CD4-positive, alpha-beta T cell treated with Interleukin-4 for 4 hours (primary cell): ENCODE measurements at regions not wholly inside any gene's neighbourhood (a gene's known extent, or its start where the extent isn't known, plus 50 kb on each side); places are given as distances from the start of the nearest gene placed in this dataset.
"Not testable (repeated sequence)": the region's sequence is repeated elsewhere in the genome, so short reads cannot be mapped to it uniquely, and the experiment has no call there.

Experiments
- DNase-seq: peaks from one replicate; pipeline ENCODE4 v3.0.0-alpha.2; 2020

DNA sequence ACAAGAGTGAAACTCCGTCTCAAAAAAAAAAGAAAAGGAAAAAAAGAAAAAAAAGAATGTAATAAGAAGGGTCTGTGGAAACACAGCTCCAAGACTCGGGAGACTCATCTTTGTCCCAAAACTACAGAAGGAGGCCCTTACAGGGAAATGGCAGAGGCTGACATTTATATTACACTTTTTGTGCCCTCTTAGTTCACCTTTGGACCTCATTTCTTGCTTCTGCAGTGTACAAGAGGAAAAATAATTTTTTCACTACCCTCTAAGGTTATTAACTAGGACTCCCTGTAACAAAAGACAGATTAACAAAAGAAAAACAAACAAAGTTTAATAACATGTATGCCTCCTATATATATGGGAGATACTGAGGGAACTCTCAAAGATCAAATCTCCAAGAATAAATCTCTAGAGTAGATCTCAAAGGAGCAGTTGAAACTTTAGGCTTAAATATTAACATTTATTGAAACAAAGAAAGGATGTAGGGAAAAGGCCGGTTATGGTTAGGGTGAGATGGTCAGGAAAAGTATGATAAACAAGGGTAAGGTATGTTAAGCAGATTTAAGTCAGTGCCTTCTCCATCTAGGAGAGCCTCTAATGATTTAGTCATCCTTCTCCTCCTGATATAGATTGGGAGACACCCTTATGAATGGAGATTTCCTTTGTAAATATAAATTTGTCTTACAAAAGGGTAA lies 121.3 kb upstream of the JADE1 start:
- no peak for DNase-seq

DNA sequence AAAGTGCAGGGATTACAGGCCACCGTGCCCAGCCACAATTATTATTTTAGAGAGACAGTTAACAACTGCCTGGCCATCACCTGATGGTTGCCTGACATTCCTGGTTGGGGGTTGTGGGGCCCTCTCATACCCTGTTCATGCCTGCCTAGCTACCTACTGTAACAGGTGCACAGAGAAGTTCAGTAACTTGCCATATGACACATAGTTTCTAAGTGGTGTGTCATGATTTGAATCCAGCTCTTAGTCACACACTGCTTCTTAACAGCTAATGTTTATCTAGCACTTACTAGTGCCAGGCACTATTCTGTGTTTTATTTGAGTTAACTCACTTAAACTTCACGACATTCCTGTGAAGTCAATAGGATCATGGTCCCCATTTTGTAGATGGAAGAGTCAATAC lies 122.7 kb upstream of the JADE1 start:
- no peak for DNase-seq

DNA sequence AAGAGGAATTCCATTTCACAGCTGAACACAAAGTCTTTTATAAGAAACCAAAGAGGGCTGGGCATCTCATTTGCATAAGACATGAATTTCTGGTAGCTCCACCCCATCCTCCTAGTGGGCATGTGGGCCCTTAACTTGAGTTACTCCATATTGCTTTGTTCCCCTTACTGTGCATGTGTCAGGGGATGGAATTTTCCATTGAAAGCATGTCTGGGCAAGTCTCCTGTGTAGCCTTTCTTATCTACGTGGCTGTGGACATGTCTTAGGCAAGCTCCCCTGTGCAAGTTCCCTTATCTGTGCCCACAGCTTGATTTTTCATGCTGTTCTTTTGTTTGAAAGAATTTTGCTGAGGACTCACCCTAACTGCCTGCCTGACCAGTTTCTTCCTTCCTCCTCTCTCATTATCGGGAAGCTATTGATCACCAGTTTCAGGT lies 123.5 kb upstream of the JADE1 start:
- no peak for DNase-seq

DNA sequence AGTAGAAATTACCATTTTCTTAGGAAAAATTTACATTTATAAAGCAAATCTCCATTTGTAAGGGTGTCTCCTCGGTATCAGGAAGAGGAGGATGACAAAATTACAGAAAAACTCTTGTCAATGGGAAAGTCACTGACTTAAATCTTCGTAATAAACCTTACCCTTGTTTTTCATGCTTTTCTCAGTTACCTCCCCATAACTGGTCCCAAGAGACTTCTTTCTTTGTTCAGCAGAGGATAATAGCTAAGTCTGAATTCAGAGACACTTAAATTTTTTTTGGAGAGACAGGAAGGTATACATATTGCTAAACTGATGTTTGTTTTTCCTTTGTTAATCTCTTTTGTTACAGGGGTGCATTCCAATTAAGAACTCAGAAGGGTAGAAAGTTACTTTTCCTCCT lies 125.5 kb upstream of the JADE1 start:
- no peak for DNase-seq

DNA sequence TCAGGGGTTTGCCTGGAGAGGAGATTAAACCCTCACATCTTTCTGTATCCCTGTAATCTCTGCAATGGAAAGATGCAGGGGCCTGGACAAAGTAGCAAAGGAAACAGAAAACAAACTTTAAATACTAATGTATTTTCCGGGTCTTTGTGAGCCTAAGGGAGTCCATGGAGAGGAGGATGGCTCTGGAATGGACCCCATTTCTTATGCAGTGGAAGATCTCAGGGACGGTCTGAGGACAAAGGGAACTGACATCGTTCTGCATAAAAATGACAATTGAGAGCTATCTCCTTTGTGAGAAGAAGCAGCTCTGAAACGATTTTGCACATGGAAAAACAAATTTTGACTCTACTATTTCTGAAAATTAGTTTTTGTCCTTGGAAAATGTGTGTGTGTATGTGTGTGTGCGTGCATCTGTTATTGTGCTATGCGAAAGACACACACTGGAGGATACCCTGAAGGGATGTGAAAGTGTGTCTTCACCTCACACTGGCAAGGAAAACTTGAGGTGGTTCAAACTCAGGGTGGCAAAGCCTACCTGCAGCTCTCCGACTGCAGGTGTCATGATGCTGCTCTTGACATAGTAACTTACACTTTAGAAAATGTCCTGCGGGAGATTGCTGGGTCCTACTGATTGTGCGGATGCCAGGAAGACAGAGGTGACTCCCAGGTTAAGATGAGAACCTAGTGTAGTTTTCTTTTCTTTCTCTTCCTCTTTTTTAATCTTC lies 126.4 kb upstream of the JADE1 start:
- no peak for DNase-seq

- DNase-seq, result no peak
These were observed 133.4 kb upstream of the JADE1 start for GRCh38 chr4:128676095-128676494.

- DNase-seq, result no peak
These were observed 134.4 kb upstream of the JADE1 start for GRCh38 chr4:128675083-128675482.

- DNase-seq, result not testable (repeated sequence)
These were observed 136.3 kb upstream of the JADE1 start for GRCh38 chr4:128673159-128673558.

- DNase-seq, result not testable (repeated sequence)
These were observed 136.9 kb upstream of the JADE1 start for GRCh38 chr4:128672596-128672995.

GRCh38 chr4:128670513-128670912 lies 139.0 kb upstream of the JADE1 start:
- no peak for DNase-seq

GRCh38 chr4:128668566-128668965 lies 140.9 kb upstream of the JADE1 start:
- no peak for DNase-seq

DNA sequence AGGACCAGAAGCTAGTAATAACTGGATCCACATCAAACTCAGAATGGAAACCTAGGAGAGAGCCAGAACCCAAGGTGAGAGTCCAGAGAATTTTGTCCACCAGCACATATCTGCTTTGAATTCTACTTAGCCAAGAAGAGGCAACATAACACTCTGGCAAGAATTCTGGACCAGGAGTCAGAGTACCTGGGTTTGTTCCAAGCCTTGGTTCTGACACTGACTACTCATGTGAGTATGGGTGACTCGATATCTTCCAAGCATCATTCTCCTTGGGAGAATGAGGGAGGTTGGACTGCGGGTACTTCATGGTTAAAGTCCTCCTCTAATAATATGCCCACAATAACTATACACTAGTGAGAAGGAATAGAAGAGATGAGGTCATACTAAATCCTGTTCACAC lies 144.0 kb upstream of the JADE1 start:
- DNase-seq, result no peak

DNA sequence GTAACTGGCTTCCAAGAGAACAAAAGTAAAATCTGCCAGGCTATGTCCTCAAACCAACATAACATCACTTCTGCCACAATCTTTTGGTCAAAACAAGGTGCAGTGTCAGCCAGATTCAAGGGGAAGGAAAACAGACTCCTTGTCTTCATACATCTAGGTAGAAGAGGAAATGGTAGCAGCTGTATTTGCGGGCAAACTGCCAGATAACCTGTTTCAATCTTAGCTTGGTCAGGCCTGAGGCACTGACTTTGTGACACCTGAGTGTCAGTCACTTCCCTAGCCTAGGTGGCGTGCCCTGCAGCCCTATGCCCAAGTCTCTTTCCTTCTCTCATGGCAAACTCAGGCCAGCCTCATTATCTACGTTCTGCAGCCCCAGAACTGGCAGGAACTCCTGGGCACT lies 146.2 kb upstream of the JADE1 start:
- peak; percentile 3 for DNase-seq

- DNase-seq, result no peak
These were observed 148.0 kb upstream of the JADE1 start for GRCh38 chr4:128661479-128661878.

- DNase-seq, result no peak
These were observed 148.9 kb upstream of the JADE1 start for GRCh38 chr4:128660361-128661215.

GRCh38 chr4:128658214-128658631 lies 151.3 kb upstream of the JADE1 start:
- DNase-seq, result no peak

GRCh38 chr4:128657638-128658037 lies 151.9 kb upstream of the JADE1 start:
- DNase-seq, result no peak

- no peak for DNase-seq
These were observed 155.0 kb upstream of the JADE1 start for GRCh38 chr4:128654465-128654864.

DNA sequence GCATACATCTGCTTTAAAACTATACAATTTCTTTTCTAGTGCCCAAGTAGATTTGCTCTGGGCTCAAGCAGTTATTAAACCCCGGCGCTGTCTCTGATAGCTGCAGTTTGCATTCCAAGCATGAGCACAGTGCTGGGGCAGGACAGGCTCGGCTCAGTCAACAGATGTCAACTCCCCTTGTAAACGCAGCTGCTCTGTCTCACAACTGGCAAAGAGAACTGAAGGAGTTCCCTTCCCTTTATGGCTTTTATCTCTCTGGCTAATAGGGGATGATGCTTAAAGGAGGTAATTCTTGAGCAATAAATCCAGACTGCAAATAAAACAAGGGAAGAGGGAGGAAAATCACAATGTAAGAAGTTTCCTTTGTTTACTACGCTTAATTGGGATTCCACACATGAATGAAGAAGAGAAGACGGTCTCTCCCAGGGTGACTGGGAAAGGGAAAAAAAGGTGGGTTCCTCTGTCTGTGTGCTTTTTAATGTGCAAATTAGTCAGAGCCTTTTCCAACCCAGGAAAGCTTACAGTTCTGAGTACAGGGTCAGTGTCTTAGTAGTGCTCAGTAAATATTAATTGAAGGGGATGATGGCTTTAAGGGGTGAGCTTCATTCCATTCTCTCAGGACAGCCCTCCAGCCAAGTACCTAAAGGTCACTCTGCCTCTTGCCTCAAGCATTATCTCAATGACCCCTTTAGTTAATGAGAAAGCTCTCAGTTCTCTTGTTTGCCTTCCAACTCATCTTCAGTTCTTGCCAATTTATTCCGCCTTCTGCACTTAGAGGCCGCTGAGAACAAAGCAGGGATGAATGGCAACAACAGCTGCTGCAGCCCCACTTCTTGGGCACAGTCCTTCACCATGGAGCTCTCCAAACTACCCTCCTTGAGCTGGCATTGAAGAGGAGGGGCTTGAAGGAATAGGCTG lies 155.7 kb upstream of the JADE1 start:
- no peak for DNase-seq

GRCh38 chr4:128649575-128650205 lies 159.8 kb upstream of the JADE1 start:
- DNase-seq, result no peak

- no peak for DNase-seq
These were observed 160.3 kb upstream of the JADE1 start for GRCh38 chr4:128649161-128649560.

DNA sequence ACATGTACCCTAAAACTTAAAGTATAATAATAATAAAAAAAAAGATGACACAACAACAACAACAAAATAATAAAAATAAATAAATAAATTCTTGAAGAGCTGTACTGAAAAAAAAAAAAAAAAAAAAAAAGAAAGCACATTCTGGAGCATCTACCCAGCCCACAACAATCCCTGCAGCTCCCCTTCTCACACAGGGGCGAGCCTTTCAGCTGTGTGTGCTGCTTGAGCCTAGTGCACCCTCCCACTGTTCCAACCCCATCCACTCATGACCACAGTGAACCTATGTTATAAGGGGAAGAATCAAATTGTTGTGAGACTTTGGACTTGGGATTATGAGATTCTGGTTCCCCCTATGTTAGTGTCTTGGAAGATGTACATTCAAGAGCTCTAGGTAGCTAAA lies 161.5 kb upstream of the JADE1 start:
- DNase-seq, result no peak
